Astrocyte of the spinal cord (primary cell): ENCODE measurements at regions not wholly inside any gene's neighbourhood (a gene's known extent, or its start where the extent isn't known, plus 50 kb on each side); places are given as distances from the start of the nearest gene placed in this dataset.

Source experiments
- DNase-seq: peaks from one replicate; pipeline ENCODE4 v3.0.0; 2011; ENCODE audit warnings: low read depth, low spot score
- H3K4me3 ChIP-seq: 2 replicates; pipeline ENCODE4 v1.5.1; 2011; ENCODE audit warnings: low read depth, mild to moderate bottlenecking, low read length, moderate library complexity
- in situ Hi-C: cut with HindIII; loops from 2 replicates; pipeline ENCODE4 v1.10.0; 2017; ENCODE audit warnings: low sequenced_read_pairs
- TF ChIP-seq, protein P1 (sequence below): IDR thresholded peaks from 2 replicates; pipeline ENCODE4 v1.5.1; 2012; ENCODE audit warnings: low read depth, mild to moderate bottlenecking, low read length, inconsistent platforms

DNA sequence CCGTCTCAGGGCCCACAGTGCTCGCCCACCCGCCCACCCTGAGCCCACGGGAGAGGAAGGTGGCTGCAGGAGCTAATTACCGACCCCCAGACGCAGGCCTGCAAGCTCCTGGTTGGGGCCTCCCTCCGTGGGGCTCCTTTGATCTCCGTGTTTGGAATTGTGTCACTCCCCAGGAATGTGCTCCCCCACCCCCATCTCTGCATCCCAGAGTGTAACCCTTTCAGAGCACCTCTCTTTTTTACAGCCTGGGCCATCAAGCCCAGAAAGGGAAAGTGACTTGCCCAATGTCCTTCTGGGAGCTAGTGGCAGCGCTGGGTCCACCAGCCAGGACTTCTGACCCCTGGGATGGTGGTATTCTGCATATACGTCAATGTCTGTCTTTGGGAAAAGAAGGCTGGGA, 335.1 kb downstream of the CYRIA start:
- H3K4me3 ChIP-seq = no peak overlapping the region
- in situ Hi-C loops = no loop called here
- TF ChIP-seq, protein P1, sequence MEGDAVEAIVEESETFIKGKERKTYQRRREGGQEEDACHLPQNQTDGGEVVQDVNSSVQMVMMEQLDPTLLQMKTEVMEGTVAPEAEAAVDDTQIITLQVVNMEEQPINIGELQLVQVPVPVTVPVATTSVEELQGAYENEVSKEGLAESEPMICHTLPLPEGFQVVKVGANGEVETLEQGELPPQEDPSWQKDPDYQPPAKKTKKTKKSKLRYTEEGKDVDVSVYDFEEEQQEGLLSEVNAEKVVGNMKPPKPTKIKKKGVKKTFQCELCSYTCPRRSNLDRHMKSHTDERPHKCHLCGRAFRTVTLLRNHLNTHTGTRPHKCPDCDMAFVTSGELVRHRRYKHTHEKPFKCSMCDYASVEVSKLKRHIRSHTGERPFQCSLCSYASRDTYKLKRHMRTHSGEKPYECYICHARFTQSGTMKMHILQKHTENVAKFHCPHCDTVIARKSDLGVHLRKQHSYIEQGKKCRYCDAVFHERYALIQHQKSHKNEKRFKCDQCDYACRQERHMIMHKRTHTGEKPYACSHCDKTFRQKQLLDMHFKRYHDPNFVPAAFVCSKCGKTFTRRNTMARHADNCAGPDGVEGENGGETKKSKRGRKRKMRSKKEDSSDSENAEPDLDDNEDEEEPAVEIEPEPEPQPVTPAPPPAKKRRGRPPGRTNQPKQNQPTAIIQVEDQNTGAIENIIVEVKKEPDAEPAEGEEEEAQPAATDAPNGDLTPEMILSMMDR = no peak
- no peak for DNase-seq

DNA sequence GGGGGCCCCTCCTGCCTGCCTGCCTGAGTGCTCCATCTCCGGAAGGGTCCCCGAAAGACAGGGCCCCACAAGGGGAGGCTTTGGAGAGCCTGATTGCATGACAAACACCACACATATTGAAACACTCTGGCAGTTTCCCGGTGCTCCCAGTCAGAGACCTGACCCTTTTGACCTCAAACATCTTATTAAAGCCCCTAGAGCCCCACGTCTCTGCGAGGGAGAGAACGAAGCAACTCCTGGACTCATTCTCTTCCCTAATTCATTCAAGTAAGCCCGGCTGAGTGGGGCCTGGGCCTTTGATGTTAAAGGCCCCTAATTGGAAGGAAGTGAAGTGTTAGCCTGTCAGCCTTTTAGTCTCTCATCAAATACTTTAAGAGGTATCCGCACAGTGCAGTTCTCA, 335.6 kb downstream of the CYRIA start:
- TF ChIP-seq, protein P1 = no peak
- H3K4me3 ChIP-seq = no peak overlapping the region
- in situ Hi-C loops = no loop called here
- DNase-seq = no peak

DNA sequence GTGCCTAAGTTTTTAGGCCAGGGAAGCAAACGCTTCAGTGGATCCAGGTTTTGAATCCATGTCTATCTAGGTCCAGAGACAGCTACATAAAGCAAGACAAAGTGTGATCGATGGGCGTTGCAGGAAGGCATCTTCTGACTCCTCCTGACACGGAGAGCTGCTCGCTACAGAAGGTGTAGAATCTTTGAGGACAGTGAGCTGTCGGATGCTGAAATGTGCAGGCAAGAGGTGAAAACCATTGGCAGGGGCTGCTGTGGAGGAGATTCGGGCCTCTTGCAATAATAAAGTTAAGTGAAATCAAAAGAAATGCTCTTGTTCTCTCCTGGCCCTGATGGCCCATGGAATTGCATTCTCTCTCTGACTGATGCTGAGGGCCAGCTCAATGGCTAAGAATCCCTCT, 336.2 kb downstream of the CYRIA start:
- TF ChIP-seq, protein P1 = no peak
- in situ Hi-C loops = no loop called here
- DNase-seq = no peak
- no peak overlapping the region for H3K4me3 ChIP-seq

DNA sequence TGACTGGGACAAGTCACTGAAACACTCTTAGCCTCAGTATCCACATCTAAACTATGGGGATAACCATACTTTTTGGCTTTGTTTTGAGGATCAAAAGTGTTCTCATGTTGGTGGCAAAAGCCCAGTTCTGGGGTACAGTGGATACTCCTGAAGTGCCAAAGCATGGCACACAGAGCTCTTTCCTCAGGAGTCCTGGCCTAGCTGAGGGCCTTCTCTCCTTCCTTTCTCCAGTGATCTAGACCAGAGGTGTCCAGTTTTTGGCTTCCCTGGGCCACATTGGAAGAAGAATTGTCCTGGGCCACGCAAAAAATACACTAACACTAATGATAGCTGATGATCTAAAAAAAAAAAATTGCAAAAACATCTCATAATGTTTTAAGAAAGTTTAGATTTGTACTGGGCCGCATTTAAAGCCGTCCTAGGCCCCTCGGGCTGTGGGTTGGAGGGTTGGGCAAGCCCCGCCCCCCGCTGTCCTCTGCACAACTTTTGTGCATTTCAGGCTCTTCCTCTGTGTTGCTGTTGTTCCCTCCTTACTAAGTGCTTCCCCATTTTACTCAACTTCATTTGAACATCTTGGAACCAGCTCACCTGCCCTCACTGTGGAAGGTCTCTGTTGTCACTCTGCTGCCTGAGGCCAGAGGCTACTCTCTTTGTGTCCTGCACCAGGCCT, 337.0 kb downstream of the CYRIA start:
- TF ChIP-seq, protein P1 = no peak
- in situ Hi-C loops = no loop called here
- no peak for DNase-seq
- H3K4me3 ChIP-seq = no peak overlapping the region

DNA sequence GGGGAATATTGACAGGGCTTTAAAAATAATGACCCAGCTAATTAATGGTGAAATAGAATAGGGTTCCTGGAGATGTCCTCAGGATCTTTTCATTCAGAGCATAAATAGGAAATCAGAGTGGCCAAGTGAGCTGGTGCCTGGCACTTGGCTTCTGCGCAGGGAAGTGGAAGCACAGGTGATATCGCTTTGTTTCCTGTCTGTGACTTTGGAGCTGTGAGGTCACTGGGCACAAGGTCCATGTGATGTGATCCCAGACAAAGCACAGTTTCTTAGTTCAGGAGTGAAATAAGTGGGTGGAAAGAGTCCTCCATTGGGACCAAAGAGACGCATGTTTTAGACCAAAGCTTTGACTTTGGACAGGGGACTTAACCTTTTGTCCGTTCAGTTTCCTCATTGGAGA, 338.3 kb downstream of the CYRIA start:
- in situ Hi-C loops = no loop called here
- no peak for DNase-seq
- H3K4me3 ChIP-seq = no peak overlapping the region
- TF ChIP-seq, protein P1 = no peak

DNA sequence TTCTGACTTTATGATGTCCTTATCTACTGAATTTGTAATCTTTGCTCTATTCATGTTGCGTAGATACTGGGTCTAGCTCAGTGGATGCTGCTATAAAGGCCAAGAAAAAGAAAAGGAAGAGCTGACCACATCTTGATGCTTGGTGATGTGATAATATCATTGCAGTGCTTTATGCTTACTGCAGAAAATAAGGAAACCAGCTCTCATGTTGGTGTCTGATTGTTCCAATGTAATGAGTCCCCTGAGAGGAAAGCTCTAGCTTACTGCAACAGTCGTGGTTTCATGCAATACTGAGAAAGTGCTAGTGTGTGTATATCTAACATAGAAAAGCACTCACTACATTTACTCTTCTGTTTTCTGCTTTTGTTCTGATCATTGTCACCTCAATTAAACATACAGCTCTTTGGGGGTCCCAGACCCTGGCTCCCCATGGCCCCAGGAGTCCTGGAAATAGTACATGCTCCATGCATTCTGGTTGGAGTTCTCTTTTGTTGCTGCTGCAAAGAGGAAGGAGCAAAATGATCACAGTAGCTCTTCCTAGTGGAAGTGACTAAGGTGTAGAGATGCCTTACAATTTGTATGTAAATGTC, 338.8 kb downstream of the CYRIA start:
- no peak for DNase-seq
- TF ChIP-seq, protein P1 = no peak
- in situ Hi-C loops = no loop called here
- no peak overlapping the region for H3K4me3 ChIP-seq
